A549 (cell line): ENCODE measurements at regions not wholly inside any gene's neighbourhood (a gene's known extent, or its start where the extent isn't known, plus 50 kb on each side); places are given as distances from the start of the nearest gene placed in this dataset.

Experiments
- ATAC-seq, 2 experiments: fragments of 200-7000 bp in 1 of 2; fragments of >200 bp in 1 of 2; cut with Nextera tagmentation in 1 of 2; cut with Tn5 transposase in 1 of 2; 3 replicates each; pipeline versions ENCODE4 v1.8.0 to v1.9.1; 2018 to 2020; ENCODE audit warnings: mild to moderate bottlenecking in 1 of 2, moderate library complexity in 1 of 2
- CTCF ChIA-PET: fragments of 300-600 bp; sonication (Branson Sonifier 250); formaldehyde crosslinking; extraction: SDS; loops from one replicate; lab custom pipeline; 2021; ENCODE audit warnings: antibody characterized with exemption, inconsistent platforms; lab: Yijun Ruan, JAX
- POLR2A ChIA-PET: fragments of 350-600 bp; formaldehyde crosslinking; extraction: SDS; loops from one replicate; lab custom pipeline; 2021; ENCODE audit warnings: antibody characterized with exemption, inconsistent platforms; lab: Yijun Ruan, JAX
- DNase-seq, 2 experiments: peaks; one replicate each; pipeline versions ENCODE4 v3.0.0 to v3.0.0-alpha.2; 2011 to 2016; ENCODE audit warnings: low read depth in 1 of 2, low spot score in 1 of 2
- FAIRE-seq: peaks from 2 replicates; lab custom pipeline; 2011; peaks lifted over from hg19 to GRCh38; lab: Jason Lieb, UNC
- H3K27ac ChIP-seq, 2 experiments: fragments of >200 bp; sonication (Bioruptor Twin); formaldehyde crosslinking; 3 replicates each; pipeline ENCODE4 v1.5.1; 2016 to 2017
- H3K4me1 ChIP-seq: fragments of >200 bp; sonication (Bioruptor Twin); formaldehyde crosslinking; 3 replicates; pipeline ENCODE4 v1.6.1; 2016
- H3K4me2 ChIP-seq: fragments of >200 bp; sonication (Bioruptor Twin); formaldehyde crosslinking; 3 replicates; pipeline ENCODE4 v1.6.1; 2016
- H3K4me3 ChIP-seq: fragments of >200 bp; sonication (Bioruptor Twin); formaldehyde crosslinking; 3 replicates; pipeline ENCODE4 v1.5.1; 2016
- H3K9me3 ChIP-seq: fragments of >200 bp; sonication (Bioruptor Twin); formaldehyde crosslinking; 3 replicates; pipeline ENCODE4 v1.6.1; 2016
- CBX2 ChIP-seq: fragments of 200-600 bp; sonication (generic); IDR thresholded peaks from 2 replicates; pipeline ENCODE4 v1.6.1; 2016; ENCODE audit warnings: low read depth, mild to moderate bottlenecking, borderline replicate concordance
- FOSB ChIP-seq: fragments of 250-450 bp; sonication (Bioruptor Pico); IDR thresholded peaks from 2 replicates; pipeline ENCODE4 v1.5.0; 2020; ENCODE audit warnings: mild to moderate bottlenecking, moderate library complexity
- GATA3 ChIP-seq: IDR thresholded peaks from 2 replicates; pipeline ENCODE4 v1.6.1; 2012; ENCODE audit warnings: borderline replicate concordance
- HOXB5 ChIP-seq: fragments of 250-450 bp; sonication (Bioruptor Pico); IDR thresholded peaks from 2 replicates; pipeline ENCODE4 v1.5.0; 2020; ENCODE audit warnings: mild to moderate bottlenecking, moderate library complexity
- JUNB ChIP-seq: fragments of >200 bp; sonication (Bioruptor Twin); formaldehyde crosslinking; IDR thresholded peaks from 2 replicates; pipeline ENCODE4 v1.6.1; 2016
- RNF2 ChIP-seq: fragments of 200-600 bp; sonication (generic); IDR thresholded peaks from 2 replicates; pipeline ENCODE4 v1.6.1; 2016; ENCODE audit warnings: low read depth, mild to moderate bottlenecking, antibody characterized with exemption, moderate library complexity, borderline replicate concordance
- SMC3 ChIP-seq: fragments of >200 bp; sonication (Bioruptor Twin); formaldehyde crosslinking; IDR thresholded peaks from 3 replicates; pipeline ENCODE4 v1.6.1; 2018; ENCODE audit warnings: inconsistent platforms
- TFCP2L1 ChIP-seq: fragments of 250-450 bp; sonication (Bioruptor Pico); IDR thresholded peaks from 2 replicates; pipeline ENCODE4 v1.5.0; 2021; ENCODE audit warnings: mild to moderate bottlenecking
- WGBS: methylation state at CpG from one replicate; pipeline ENCODE4 v1.1.6; 2017; ENCODE audit errors: missing lambda C conversion rate; 5-methylcytosine and 5-hydroxymethylcytosine counted together
- TF ChIP-seq, protein P1 (sequence below): fragments of >200 bp; sonication (Bioruptor Twin); formaldehyde crosslinking; IDR thresholded peaks from 3 replicates; pipeline ENCODE4 v1.5.1; 2016
- TF ChIP-seq, protein P2 (sequence below): IDR thresholded peaks from 2 replicates; pipeline ENCODE4 v1.6.1; 2012; ENCODE audit warnings: low read depth, borderline replicate concordance
- TF ChIP-seq, protein P3 (sequence below): fragments of 150-350 bp; IDR thresholded peaks from 2 replicates; pipeline ENCODE4 v1.6.1; 2014; ENCODE audit warnings: low read depth, mild to moderate bottlenecking, low read length
- TF ChIP-seq, protein P4 (sequence below): fragments of 450-650 bp; IDR thresholded peaks from 2 replicates; pipeline ENCODE4 v1.6.1; 2014; ENCODE audit warnings: antibody characterized with exemption
- TF ChIP-seq, protein P5 (sequence below): fragments of 200-600 bp; sonication (generic); IDR thresholded peaks from 2 replicates; pipeline ENCODE4 v1.6.1; 2016; ENCODE audit warnings: antibody characterized with exemption, mild to moderate bottlenecking, moderate library complexity

DNA sequence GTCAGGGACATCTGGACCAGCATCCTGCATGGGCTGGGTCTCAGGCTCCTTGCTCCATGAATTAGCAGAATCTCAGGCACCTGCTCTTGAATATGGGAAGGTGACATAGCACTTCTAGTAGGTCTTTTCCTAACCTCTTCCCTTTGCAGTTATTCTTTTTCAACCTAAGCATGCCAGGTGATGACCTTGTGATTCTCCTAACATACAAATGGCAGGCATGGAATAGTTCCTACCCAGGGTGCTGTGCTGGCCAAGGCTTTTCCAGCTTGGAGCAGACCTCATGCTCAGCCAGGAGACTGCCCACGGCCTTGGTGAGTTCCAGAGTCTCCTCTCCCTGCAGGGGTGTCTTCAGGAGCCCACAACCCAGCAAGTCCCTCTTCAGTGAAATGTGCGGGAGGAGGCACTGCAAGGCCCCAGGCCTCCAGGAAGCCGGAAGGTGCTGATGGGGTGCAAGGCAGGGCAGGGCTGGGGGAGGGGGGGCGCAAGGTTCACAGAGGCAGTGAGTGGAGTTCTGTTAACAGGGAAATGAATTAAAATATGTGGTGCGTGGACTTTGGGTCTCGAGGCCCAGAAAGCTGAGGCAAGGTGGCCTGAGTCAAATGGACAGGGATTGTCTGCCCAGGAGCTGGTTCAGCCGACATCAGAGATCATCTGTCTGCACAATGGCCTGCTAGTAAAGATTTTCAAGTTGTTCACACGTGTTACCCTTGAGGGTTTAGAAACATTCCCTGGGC is 75.9 kb upstream of the SEPTIN5 start:
- ChIA-PET CTCF (interaction anchor here (1.2 to 3.3 kb wide), 3 partner anchors 9 to 493 kb away, joined by 3 to 23 read pairs (median 3); no protein-coding TSS in a partner anchor), POLR2A (no interaction called here)
- Histone ChIP-seq H3K27ac (no peak overlapping the region), H3K4me3 (no peak overlapping the region), H3K4me1 (no peaks in the 10 kb centered on the region), H3K4me2 (no peak overlapping the region), H3K9me3 (no peaks in the 10 kb centered on the region)
- 79% methylated on average over 5 of the region's 8 CpGs for WGBS
- ATAC-seq (no peak), DNase-seq (no peak), FAIRE-seq (no peak)
- TF ChIP-seq, protein P1, sequence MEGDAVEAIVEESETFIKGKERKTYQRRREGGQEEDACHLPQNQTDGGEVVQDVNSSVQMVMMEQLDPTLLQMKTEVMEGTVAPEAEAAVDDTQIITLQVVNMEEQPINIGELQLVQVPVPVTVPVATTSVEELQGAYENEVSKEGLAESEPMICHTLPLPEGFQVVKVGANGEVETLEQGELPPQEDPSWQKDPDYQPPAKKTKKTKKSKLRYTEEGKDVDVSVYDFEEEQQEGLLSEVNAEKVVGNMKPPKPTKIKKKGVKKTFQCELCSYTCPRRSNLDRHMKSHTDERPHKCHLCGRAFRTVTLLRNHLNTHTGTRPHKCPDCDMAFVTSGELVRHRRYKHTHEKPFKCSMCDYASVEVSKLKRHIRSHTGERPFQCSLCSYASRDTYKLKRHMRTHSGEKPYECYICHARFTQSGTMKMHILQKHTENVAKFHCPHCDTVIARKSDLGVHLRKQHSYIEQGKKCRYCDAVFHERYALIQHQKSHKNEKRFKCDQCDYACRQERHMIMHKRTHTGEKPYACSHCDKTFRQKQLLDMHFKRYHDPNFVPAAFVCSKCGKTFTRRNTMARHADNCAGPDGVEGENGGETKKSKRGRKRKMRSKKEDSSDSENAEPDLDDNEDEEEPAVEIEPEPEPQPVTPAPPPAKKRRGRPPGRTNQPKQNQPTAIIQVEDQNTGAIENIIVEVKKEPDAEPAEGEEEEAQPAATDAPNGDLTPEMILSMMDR, result no peak
- no peak for TF ChIP-seq SMC3
- no peak for TF ChIP-seq TFCP2L1 (CRISPR knock-in tag)
- TF ChIP-seq, protein P2, sequence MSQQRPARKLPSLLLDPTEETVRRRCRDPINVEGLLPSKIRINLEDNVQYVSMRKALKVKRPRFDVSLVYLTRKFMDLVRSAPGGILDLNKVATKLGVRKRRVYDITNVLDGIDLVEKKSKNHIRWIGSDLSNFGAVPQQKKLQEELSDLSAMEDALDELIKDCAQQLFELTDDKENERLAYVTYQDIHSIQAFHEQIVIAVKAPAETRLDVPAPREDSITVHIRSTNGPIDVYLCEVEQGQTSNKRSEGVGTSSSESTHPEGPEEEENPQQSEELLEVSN, result no peak
- TF ChIP-seq, protein P3, sequence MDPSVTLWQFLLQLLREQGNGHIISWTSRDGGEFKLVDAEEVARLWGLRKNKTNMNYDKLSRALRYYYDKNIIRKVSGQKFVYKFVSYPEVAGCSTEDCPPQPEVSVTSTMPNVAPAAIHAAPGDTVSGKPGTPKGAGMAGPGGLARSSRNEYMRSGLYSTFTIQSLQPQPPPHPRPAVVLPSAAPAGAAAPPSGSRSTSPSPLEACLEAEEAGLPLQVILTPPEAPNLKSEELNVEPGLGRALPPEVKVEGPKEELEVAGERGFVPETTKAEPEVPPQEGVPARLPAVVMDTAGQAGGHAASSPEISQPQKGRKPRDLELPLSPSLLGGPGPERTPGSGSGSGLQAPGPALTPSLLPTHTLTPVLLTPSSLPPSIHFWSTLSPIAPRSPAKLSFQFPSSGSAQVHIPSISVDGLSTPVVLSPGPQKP, result no peak
- no peak for TF ChIP-seq HOXB5 (CRISPR knock-in tag)

DNA sequence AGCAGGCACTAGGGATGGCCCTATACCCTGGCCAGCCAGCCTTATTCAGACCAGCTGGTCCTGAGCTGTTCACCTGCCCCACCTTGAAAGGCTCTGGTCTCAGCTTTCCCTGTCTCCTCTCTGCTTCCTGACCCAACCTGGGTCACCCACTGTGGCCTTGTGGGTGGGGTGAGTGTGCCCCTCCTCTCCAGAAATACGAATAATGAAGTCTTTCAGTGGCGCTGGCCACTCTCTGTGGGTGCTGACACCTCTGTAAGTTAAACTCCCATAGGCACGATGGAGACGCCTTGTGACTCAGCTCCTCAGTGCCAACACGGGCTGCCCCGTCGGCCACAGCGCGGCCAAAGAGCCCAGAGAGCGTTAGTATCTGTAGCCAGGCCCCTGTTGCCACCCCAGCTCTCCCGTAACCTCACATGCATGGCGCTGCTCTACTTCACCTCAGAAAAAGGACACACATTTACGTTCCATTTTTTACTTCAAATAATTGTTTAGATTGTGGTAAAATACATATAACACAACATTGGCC is 74.6 kb upstream of the SEPTIN5 start:
- no peak overlapping the region for H3K27ac ChIP-seq
- H3K4me1 ChIP-seq, result no peaks in the 10 kb centered on the region
- H3K9me3 ChIP-seq, result no peaks in the 10 kb centered on the region
- TF ChIP-seq JUNB, result no peak
- TF ChIP-seq FOSB (CRISPR knock-in tag), result no peak
- TF ChIP-seq RNF2, result no peak
- no peak overlapping the region for H3K4me3 ChIP-seq
- ChIA-PET POLR2A (no interaction called here), CTCF (interaction anchor here (1.5 to 3.3 kb wide), 2 partner anchors 10 to 494 kb away, joined by 3 to 23 read pairs; no protein-coding TSS in a partner anchor)
- ATAC-seq (no peak), DNase-seq (no peak), FAIRE-seq (no peak)
- WGBS, result 76% methylated on average over 11 of the region's 13 CpGs
- H3K4me2 ChIP-seq, result no peak overlapping the region

DNA sequence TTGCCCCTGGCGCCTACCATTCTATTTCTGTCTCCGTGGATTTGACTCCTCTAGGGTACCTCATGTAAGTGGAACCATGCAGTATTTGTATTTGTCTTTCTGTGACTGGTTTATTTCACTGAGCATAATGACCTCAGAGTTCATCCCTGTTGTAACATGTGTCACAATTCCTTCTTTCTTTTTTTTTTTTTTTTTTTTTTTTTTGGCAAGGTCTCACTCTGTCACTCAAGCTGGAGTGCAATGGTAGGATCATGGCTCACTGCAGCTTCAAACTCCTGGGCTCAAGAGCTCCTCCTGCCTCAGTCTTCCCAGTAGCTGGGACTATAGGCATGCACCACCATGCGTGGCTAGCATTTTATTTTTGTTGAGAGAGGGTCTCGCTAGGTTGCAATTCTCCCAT is 74.0 kb upstream of the SEPTIN5 start:
- TF ChIP-seq, protein P4, sequence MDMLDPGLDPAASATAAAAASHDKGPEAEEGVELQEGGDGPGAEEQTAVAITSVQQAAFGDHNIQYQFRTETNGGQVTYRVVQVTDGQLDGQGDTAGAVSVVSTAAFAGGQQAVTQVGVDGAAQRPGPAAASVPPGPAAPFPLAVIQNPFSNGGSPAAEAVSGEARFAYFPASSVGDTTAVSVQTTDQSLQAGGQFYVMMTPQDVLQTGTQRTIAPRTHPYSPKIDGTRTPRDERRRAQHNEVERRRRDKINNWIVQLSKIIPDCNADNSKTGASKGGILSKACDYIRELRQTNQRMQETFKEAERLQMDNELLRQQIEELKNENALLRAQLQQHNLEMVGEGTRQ, result no peak
- no peak for TF ChIP-seq CBX2
- TF ChIP-seq, protein P5, sequence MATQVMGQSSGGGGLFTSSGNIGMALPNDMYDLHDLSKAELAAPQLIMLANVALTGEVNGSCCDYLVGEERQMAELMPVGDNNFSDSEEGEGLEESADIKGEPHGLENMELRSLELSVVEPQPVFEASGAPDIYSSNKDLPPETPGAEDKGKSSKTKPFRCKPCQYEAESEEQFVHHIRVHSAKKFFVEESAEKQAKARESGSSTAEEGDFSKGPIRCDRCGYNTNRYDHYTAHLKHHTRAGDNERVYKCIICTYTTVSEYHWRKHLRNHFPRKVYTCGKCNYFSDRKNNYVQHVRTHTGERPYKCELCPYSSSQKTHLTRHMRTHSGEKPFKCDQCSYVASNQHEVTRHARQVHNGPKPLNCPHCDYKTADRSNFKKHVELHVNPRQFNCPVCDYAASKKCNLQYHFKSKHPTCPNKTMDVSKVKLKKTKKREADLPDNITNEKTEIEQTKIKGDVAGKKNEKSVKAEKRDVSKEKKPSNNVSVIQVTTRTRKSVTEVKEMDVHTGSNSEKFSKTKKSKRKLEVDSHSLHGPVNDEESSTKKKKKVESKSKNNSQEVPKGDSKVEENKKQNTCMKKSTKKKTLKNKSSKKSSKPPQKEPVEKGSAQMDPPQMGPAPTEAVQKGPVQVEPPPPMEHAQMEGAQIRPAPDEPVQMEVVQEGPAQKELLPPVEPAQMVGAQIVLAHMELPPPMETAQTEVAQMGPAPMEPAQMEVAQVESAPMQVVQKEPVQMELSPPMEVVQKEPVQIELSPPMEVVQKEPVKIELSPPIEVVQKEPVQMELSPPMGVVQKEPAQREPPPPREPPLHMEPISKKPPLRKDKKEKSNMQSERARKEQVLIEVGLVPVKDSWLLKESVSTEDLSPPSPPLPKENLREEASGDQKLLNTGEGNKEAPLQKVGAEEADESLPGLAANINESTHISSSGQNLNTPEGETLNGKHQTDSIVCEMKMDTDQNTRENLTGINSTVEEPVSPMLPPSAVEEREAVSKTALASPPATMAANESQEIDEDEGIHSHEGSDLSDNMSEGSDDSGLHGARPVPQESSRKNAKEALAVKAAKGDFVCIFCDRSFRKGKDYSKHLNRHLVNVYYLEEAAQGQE, result no peak
- TF ChIP-seq GATA3, result no peak
- TF ChIP-seq, all 56 proteins: peak for 0
- Histone ChIP-seq H3K4me2 (no peak overlapping the region), H3K4me1 (no peaks in the 10 kb centered on the region), H3K4me3 (no peak overlapping the region), H3K27ac (no peak overlapping the region), H3K9me3 (no peaks in the 10 kb centered on the region)
- ATAC-seq (no peak), DNase-seq (no peak), FAIRE-seq (no peak)
- POLR2A ChIA-PET, result no interaction called here
- 85% methylated on average over 4 of the region's 4 CpGs for WGBS
- CTCF ChIA-PET, result interaction anchor here (3.3 kb wide), 1 partner anchor 11 kb away, joined by 23 read pairs; no protein-coding TSS in a partner anchor
